ENCODE measurements at regions not wholly inside any gene's neighbourhood (a gene's known extent, or its start where the extent isn't known, plus 50 kb on each side); places are given as distances from the start of the nearest gene placed in this dataset.

GRCh38 chr11:98007072-98007471 lies 1013.7 kb upstream of the CNTN5 start:
- Mint-ChIP-seq H3K27me3 (no peaks in the 10 kb centered on the region), H3K27ac (no peak overlapping the region), H3K4me1 (ENCODE audit: low read depth) (no peaks in the 10 kb centered on the region), H3K36me3 (ENCODE audit: low read depth) (no peaks in the 10 kb centered on the region), H3K4me3 (no peak overlapping the region), H3K9me3 (peaks cover 17% of the 10 kb centered on the region)
- POLR2A ChIA-PET, result no interaction called here
- CTCF ChIA-PET, result no interaction called here
- TF ChIP-seq CTCF (IDR thresholded peaks at IDR 0.05), result no peak
- ATAC-seq, result no peak
- no peak for DNase-seq
- intact Hi-C loops (cut with micrococcal nuclease), result no loop called here

- POLR2A ChIA-PET, result no interaction called here
- no peaks in the 10 kb centered on the region for H3K36me3 Mint-ChIP-seq (ENCODE audit: low read depth)
- H3K27ac Mint-ChIP-seq, result no peak overlapping the region
- CTCF ChIA-PET, result no interaction called here
- no peak for ATAC-seq
- no peak overlapping the region for H3K4me3 Mint-ChIP-seq
- H3K9me3 Mint-ChIP-seq, result peaks cover 3% of the 10 kb centered on the region
- no peak for DNase-seq
- no peaks in the 10 kb centered on the region for H3K27me3 Mint-ChIP-seq
- intact Hi-C loops (cut with micrococcal nuclease), result no loop called here
- TF ChIP-seq CTCF (IDR thresholded peaks at IDR 0.05), result no peak
- no peaks in the 10 kb centered on the region for H3K4me1 Mint-ChIP-seq (ENCODE audit: low read depth)
Observed at GRCh38 chr11:98027652-98028051, 993.1 kb upstream of the CNTN5 start.

- Mint-ChIP-seq H3K27me3 (no peaks in the 10 kb centered on the region), H3K4me3 (no peak overlapping the region), H3K27ac (no peak overlapping the region), H3K36me3 (ENCODE audit: low read depth) (no peaks in the 10 kb centered on the region), H3K9me3 (peaks cover 7% of the 10 kb centered on the region), H3K4me1 (ENCODE audit: low read depth) (no peaks in the 10 kb centered on the region)
- ChIA-PET CTCF (no interaction called here), POLR2A (no interaction called here)
- ATAC-seq (no peak), DNase-seq (no peak)
- TF ChIP-seq CTCF (IDR thresholded peaks at IDR 0.05), result no peak
- intact Hi-C loops (cut with micrococcal nuclease), result no loop called here
Observed at GRCh38 chr11:98029832-98030231, 990.9 kb upstream of the CNTN5 start.

- POLR2A ChIA-PET, result no interaction called here
- no peak overlapping the region for H3K27ac Mint-ChIP-seq
- no peak for TF ChIP-seq CTCF (IDR thresholded peaks at IDR 0.05)
- H3K27me3 Mint-ChIP-seq, result no peaks in the 10 kb centered on the region
- CTCF ChIA-PET, result no interaction called here
- intact Hi-C loops (cut with micrococcal nuclease), result no loop called here
- H3K9me3 Mint-ChIP-seq, result peaks cover 15% of the 10 kb centered on the region
- H3K4me1 Mint-ChIP-seq (ENCODE audit: low read depth), result no peaks in the 10 kb centered on the region
- DNase-seq (no peak), ATAC-seq (no peak)
- H3K4me3 Mint-ChIP-seq, result no peak overlapping the region
- no peaks in the 10 kb centered on the region for H3K36me3 Mint-ChIP-seq (ENCODE audit: low read depth)
Observed at GRCh38 chr11:98036810-98037209, 983.9 kb upstream of the CNTN5 start.

GRCh38 chr11:98040061-98040808 lies 980.5 kb upstream of the CNTN5 start:
- POLR2A ChIA-PET, result interaction anchor here (0.7 kb wide), 1 partner anchor 690 kb away, joined by 3 read pairs; no protein-coding TSS in a partner anchor
- CTCF ChIA-PET, result no interaction called here
- TF ChIP-seq CTCF (IDR thresholded peaks at IDR 0.05), result no peak
- Mint-ChIP-seq H3K27me3 (no peaks in the 10 kb centered on the region), H3K4me3 (no peak overlapping the region), H3K9me3 (peaks cover 12% of the 10 kb centered on the region), H3K4me1 (ENCODE audit: low read depth) (no peaks in the 10 kb centered on the region), H3K27ac (no peak overlapping the region), H3K36me3 (ENCODE audit: low read depth) (no peaks in the 10 kb centered on the region)
- intact Hi-C loops (cut with micrococcal nuclease), result no loop called here
- ATAC-seq (no peak), DNase-seq (no peak)
